ENCODE measurements at regions not wholly inside any gene's neighbourhood (a gene's known extent, or its start where the extent isn't known, plus 50 kb on each side); places are given as distances from the start of the nearest gene placed in this dataset.

DNA sequence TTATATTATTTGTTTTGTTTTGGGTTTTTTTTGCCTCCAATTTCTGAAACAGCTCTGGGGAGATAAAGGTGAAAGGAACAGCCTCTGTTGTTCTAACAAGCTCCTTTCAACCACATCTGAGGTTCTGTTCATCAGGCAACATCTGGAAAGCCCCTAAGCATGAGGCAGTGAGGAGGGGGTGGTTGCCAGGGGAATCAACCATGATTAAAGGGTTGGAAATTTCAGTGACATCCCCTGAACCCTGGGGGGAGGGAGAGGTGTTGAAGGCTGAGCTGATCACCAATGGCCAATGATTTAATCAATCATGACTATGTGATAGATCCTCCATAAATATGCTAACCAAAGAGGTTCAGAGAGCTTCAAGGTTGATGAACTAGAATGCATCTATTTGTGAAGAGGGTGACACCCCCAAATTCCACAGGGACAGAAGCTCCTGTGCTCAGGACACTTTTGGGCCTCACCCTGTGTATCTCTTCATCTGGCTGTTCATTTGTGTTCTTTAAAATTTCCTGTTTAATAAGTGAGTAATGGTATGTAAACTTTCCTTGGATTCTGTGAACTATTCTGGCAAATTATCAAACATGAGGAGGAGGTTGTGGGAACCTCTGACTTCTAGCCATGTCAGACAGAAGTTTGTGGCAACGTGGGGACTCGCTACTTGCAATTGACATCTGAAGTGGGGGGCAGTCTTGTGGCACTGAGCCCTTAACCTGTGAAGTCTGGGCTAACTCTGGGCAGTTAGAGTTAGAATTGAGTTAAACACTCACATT is 221.3 kb downstream of the NHLRC3 start:
- Histone ChIP-seq H3K9me3 (ENCODE audit: control insufficient read depth in 2 of 3, insufficient read depth in 1 of 3, low read length in 3 of 3) (no peaks in the 10 kb centered on the region), H3K4me3 (ENCODE audit: low read length in 3 of 3) (no peak overlapping the region), H3K27me3 (ENCODE audit: control insufficient read depth, insufficient read depth, low read length) (no peaks in the 10 kb centered on the region), H3K27ac (ENCODE audit: low read depth in 2 of 2, low read length in 2 of 2) (no peak overlapping the region), H3K36me3 (ENCODE audit: control insufficient read depth in 2 of 3, insufficient read depth in 3 of 3, low read length in 3 of 3) (no peaks in the 10 kb centered on the region), H3K9ac (ENCODE audit: low read length in 3 of 3) (no peak overlapping the region), H3K4me1 (ENCODE audit: control insufficient read depth in 2 of 3, insufficient read depth in 2 of 3, low read depth in 1 of 3, low read length in 3 of 3) (peaks cover 0 to 3% (median 0%) of the 10 kb centered on the region in 3 donors)
- intact Hi-C loops (cut with DNase I), result loop anchor here (10.0 kb wide), 1 partner anchor 345 kb away; the partner anchor contains the start of gene LHFPL6
- DNase-seq (no peak), FAIRE-seq (no peak)
- TF ChIP-seq CTCF (IDR thresholded peaks at IDR 0.05; ENCODE audit: borderline replicate concordance, extremely low read depth, insufficient read depth), result no peak

DNA sequence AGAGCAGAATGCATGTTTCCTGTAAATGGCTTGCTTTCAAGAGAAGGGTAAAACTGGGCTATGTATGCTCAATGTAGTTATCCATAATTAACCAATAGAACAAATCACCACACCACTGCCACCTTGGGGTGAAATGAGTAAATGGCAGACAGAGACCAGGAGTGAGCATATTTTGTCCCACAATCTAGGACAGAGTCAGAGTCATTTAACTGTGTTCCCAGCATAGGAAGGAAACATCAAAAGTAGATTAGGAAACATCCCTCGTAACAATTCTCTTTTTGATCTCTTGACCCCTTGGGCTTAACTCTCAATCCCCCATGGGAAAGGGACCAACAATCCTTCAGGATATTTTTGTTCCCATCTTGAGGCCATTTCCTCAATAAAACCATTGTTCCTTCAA is 224.8 kb downstream of the NHLRC3 start:
- Histone ChIP-seq H3K27ac (ENCODE audit: low read depth in 2 of 2, low read length in 2 of 2) (peak overlapping the region in 1 of 2 donors; percentile 41), H3K4me1 (ENCODE audit: control insufficient read depth in 2 of 3, insufficient read depth in 2 of 3, low read depth in 1 of 3, low read length in 3 of 3) (peaks cover 0 to 3% (median 0%) of the 10 kb centered on the region in 3 donors), H3K9ac (ENCODE audit: low read length in 3 of 3) (no peak overlapping the region), H3K4me3 (ENCODE audit: low read length in 3 of 3) (no peak overlapping the region), H3K36me3 (ENCODE audit: control insufficient read depth in 2 of 3, insufficient read depth in 3 of 3, low read length in 3 of 3) (no peaks in the 10 kb centered on the region), H3K27me3 (ENCODE audit: control insufficient read depth, insufficient read depth, low read length) (no peaks in the 10 kb centered on the region), H3K9me3 (ENCODE audit: control insufficient read depth in 2 of 3, insufficient read depth in 1 of 3, low read length in 3 of 3) (no peaks in the 10 kb centered on the region)
- DNase-seq (peak in 3 of 5 donors; percentile 27 to 76 (median 55)), FAIRE-seq (peak; percentile 33)
- intact Hi-C loops (cut with DNase I), result loop anchor here (10.0 kb wide), 1 partner anchor 342 kb away; the partner anchor contains the start of gene LHFPL6
- TF ChIP-seq CTCF (IDR thresholded peaks at IDR 0.05; ENCODE audit: borderline replicate concordance, extremely low read depth, insufficient read depth), result peak; percentile 53

DNA sequence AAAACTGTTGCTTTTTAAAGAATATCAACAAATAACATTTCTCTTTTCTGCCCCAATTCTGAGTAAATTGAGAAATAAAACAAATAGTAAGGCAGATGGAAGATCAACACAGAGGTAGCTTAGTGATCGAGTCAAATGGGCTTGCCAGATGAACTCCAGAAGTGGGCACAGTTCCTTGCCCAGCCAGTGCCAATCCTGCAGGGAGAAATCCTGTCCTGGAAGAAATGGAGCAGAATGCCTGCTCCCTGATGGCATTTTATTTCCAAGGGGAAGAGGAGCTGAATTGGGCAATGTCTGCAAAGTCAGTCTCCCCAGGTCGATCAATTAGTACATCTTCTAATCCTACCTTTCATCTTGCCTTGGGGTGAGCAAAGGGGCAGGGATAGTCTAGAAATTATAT is 225.3 kb downstream of the NHLRC3 start:
- DNase-seq (no peak), FAIRE-seq (no peak)
- no peak overlapping the region for H3K4me3 ChIP-seq (ENCODE audit: low read length in 3 of 3)
- H3K4me1 ChIP-seq (ENCODE audit: control insufficient read depth in 2 of 3, insufficient read depth in 2 of 3, low read depth in 1 of 3, low read length in 3 of 3), result peaks cover 0 to 3% (median 0%) of the 10 kb centered on the region in 3 donors
- intact Hi-C loops (cut with DNase I), result loop anchor here (10.0 kb wide), 1 partner anchor 341 kb away; the partner anchor contains the start of gene LHFPL6
- no peak overlapping the region for H3K9ac ChIP-seq (ENCODE audit: low read length in 3 of 3)
- TF ChIP-seq CTCF (IDR thresholded peaks at IDR 0.05; ENCODE audit: borderline replicate concordance, extremely low read depth, insufficient read depth), result no peak
- H3K36me3 ChIP-seq (ENCODE audit: control insufficient read depth in 2 of 3, insufficient read depth in 3 of 3, low read length in 3 of 3), result no peaks in the 10 kb centered on the region
- no peaks in the 10 kb centered on the region for H3K27me3 ChIP-seq (ENCODE audit: control insufficient read depth, insufficient read depth, low read length)
- H3K9me3 ChIP-seq (ENCODE audit: control insufficient read depth in 2 of 3, insufficient read depth in 1 of 3, low read length in 3 of 3), result no peaks in the 10 kb centered on the region
- no peak overlapping the region for H3K27ac ChIP-seq (ENCODE audit: low read depth in 2 of 2, low read length in 2 of 2)

All from kidney (tissue), 13 donors.